ENCODE measurements at regions not wholly inside any gene's neighbourhood (a gene's known extent, or its start where the extent isn't known, plus 50 kb on each side); places are given as distances from the start of the nearest gene placed in this dataset.

DNA sequence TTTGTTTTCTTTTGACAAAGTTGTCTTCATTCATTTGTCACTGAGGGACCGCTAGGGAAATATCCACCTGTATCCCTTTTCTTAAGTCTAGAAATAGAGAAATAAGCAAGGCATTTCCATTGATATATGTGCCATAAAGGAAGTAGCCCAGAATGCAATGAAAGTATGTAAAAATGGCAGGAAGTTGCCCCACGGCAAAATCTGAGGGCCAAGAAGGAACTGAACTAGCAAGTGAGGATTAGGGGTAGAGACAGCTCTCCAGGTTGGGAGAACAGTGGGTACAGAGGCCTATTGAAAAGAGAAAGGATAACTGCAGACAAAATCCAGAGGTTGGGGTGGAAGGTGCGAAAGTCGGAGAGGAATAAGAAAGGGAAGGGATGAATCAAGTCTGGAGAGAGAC lies 56.6 kb upstream of the TOMM7 start:
- in situ Hi-C loops (cut with HindIII; ENCODE audit: low sequenced_read_pairs): no loop called here
- DNase-seq (ENCODE audit: low read depth): no peak
- H3K4me3 ChIP-seq (ENCODE audit: low read depth, low read length): no peak overlapping the region
- TF ChIP-seq, protein P1, sequence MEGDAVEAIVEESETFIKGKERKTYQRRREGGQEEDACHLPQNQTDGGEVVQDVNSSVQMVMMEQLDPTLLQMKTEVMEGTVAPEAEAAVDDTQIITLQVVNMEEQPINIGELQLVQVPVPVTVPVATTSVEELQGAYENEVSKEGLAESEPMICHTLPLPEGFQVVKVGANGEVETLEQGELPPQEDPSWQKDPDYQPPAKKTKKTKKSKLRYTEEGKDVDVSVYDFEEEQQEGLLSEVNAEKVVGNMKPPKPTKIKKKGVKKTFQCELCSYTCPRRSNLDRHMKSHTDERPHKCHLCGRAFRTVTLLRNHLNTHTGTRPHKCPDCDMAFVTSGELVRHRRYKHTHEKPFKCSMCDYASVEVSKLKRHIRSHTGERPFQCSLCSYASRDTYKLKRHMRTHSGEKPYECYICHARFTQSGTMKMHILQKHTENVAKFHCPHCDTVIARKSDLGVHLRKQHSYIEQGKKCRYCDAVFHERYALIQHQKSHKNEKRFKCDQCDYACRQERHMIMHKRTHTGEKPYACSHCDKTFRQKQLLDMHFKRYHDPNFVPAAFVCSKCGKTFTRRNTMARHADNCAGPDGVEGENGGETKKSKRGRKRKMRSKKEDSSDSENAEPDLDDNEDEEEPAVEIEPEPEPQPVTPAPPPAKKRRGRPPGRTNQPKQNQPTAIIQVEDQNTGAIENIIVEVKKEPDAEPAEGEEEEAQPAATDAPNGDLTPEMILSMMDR (IDR thresholded peaks at IDR 0.05; ENCODE audit: low read depth, low read length, missing control alignments): no peak

- in situ Hi-C loops (cut with HindIII; ENCODE audit: low sequenced_read_pairs): no loop called here
- H3K4me3 ChIP-seq (ENCODE audit: low read depth, low read length): no peak overlapping the region
- TF ChIP-seq, protein P1 (IDR thresholded peaks at IDR 0.05; ENCODE audit: low read depth, low read length, missing control alignments): no peak
- no peak for DNase-seq (ENCODE audit: low read depth)
These were observed 54.5 kb upstream of the TOMM7 start for GRCh38 chr7:22876986-22877729.

GRCh38 chr7:22875470-22875869 lies 52.8 kb upstream of the TOMM7 start:
- in situ Hi-C loops (cut with HindIII; ENCODE audit: low sequenced_read_pairs): no loop called here
- TF ChIP-seq, protein P1 (IDR thresholded peaks at IDR 0.05; ENCODE audit: low read depth, low read length, missing control alignments): no peak
- DNase-seq (ENCODE audit: low read depth): no peak
- H3K4me3 ChIP-seq (ENCODE audit: low read depth, low read length): no peak overlapping the region

- in situ Hi-C loops (cut with HindIII; ENCODE audit: low sequenced_read_pairs): loop anchor here (25.0 kb wide), 1 partner anchor 112 kb away; no protein-coding TSS in a partner anchor
- no peak overlapping the region for H3K4me3 ChIP-seq (ENCODE audit: low read depth, low read length)
- TF ChIP-seq, protein P1 (IDR thresholded peaks at IDR 0.05; ENCODE audit: low read depth, low read length, missing control alignments): no peak
- DNase-seq (ENCODE audit: low read depth): no peak
These were observed 52.3 kb upstream of the TOMM7 start for GRCh38 chr7:22874904-22875303.

All from astrocyte of the cerebellum (primary cell).